ENCODE measurements at regions not wholly inside any gene's neighbourhood (a gene's known extent, or its start where the extent isn't known, plus 50 kb on each side); places are given as distances from the start of the nearest gene placed in this dataset.

DNA sequence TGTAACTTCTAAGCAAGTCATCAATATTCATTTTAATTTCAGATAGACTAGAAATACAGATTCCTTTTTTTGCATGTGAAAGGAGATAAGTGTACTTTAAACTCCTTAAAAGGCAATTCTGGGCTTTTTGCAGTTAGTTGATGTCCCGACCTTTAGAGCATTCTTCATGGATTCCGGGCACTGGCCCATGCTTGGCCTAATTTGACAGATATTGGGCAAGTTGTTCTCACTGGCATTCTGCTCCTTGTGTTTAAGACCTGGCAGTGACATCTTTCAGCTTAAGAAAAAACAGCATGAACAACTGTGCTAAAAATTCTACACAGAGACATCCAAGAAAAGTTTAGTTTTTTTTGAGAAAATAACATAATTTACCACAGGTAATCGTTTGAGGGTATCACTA is 1037.2 kb downstream of the PCDH18 start:
- TF ChIP-seq, protein P1, sequence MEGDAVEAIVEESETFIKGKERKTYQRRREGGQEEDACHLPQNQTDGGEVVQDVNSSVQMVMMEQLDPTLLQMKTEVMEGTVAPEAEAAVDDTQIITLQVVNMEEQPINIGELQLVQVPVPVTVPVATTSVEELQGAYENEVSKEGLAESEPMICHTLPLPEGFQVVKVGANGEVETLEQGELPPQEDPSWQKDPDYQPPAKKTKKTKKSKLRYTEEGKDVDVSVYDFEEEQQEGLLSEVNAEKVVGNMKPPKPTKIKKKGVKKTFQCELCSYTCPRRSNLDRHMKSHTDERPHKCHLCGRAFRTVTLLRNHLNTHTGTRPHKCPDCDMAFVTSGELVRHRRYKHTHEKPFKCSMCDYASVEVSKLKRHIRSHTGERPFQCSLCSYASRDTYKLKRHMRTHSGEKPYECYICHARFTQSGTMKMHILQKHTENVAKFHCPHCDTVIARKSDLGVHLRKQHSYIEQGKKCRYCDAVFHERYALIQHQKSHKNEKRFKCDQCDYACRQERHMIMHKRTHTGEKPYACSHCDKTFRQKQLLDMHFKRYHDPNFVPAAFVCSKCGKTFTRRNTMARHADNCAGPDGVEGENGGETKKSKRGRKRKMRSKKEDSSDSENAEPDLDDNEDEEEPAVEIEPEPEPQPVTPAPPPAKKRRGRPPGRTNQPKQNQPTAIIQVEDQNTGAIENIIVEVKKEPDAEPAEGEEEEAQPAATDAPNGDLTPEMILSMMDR (IDR thresholded peaks at IDR 0.05) = no peak
- TF ChIP-seq POLR2AphosphoS5 (IDR thresholded peaks at IDR 0.05; ENCODE audit: low read depth, low read length) (no peak), SIN3A (IDR thresholded peaks at IDR 0.05; ENCODE audit: borderline replicate concordance, insufficient read depth, low read depth, low read length) (no peak)
- TF ChIP-seq, protein P2, sequence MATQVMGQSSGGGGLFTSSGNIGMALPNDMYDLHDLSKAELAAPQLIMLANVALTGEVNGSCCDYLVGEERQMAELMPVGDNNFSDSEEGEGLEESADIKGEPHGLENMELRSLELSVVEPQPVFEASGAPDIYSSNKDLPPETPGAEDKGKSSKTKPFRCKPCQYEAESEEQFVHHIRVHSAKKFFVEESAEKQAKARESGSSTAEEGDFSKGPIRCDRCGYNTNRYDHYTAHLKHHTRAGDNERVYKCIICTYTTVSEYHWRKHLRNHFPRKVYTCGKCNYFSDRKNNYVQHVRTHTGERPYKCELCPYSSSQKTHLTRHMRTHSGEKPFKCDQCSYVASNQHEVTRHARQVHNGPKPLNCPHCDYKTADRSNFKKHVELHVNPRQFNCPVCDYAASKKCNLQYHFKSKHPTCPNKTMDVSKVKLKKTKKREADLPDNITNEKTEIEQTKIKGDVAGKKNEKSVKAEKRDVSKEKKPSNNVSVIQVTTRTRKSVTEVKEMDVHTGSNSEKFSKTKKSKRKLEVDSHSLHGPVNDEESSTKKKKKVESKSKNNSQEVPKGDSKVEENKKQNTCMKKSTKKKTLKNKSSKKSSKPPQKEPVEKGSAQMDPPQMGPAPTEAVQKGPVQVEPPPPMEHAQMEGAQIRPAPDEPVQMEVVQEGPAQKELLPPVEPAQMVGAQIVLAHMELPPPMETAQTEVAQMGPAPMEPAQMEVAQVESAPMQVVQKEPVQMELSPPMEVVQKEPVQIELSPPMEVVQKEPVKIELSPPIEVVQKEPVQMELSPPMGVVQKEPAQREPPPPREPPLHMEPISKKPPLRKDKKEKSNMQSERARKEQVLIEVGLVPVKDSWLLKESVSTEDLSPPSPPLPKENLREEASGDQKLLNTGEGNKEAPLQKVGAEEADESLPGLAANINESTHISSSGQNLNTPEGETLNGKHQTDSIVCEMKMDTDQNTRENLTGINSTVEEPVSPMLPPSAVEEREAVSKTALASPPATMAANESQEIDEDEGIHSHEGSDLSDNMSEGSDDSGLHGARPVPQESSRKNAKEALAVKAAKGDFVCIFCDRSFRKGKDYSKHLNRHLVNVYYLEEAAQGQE (IDR thresholded peaks at IDR 0.05; ENCODE audit: insufficient read depth in 1 of 2, low read depth in 2 of 2, low read length in 1 of 2) = no peak

Measured in Panc1 (cell line).